ENCODE measurements at regions not wholly inside any gene's neighbourhood (a gene's known extent, or its start where the extent isn't known, plus 50 kb on each side); places are given as distances from the start of the nearest gene placed in this dataset.

- ATAC-seq, result no peak
Observed at GRCh38 chr2:75798569-75798968, 87.9 kb upstream of the GCFC2 start.

- ATAC-seq, result no peak
Observed at GRCh38 chr2:75792996-75793395, 82.3 kb upstream of the GCFC2 start.

- no peak for ATAC-seq
Observed at GRCh38 chr2:75792146-75792545, 81.4 kb upstream of the GCFC2 start.

DNA sequence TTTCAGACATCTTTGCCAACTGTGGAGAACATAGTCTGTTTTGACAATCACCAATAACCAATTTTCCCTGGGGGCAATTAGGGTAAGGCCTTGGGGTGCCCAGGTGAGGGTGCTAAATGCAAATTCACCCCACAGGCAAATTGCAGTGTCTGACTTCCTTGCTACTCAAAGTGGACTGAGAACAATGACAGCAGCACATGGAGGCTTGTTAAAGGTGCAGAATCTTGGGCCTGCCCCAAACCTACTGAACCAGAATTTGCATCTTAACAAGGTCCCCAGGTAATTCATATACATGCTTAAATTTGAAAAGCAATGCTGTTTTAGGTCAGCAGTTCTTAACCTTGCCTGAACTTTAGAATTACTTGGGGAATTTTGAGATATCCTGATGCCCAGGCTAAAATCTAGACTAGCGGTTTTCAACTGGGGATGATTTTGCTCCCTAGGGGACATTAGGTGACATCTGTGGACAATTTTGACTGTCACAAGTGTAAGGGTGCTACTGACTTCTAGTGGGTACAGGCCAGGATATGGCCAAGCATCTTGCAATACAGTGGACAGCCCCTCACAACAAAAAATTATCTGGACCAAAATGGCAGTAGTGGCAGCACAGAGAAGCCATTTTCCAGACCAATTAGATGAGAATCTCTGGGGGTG, 80.2 kb upstream of the GCFC2 start:
- no peak for ATAC-seq

DNA sequence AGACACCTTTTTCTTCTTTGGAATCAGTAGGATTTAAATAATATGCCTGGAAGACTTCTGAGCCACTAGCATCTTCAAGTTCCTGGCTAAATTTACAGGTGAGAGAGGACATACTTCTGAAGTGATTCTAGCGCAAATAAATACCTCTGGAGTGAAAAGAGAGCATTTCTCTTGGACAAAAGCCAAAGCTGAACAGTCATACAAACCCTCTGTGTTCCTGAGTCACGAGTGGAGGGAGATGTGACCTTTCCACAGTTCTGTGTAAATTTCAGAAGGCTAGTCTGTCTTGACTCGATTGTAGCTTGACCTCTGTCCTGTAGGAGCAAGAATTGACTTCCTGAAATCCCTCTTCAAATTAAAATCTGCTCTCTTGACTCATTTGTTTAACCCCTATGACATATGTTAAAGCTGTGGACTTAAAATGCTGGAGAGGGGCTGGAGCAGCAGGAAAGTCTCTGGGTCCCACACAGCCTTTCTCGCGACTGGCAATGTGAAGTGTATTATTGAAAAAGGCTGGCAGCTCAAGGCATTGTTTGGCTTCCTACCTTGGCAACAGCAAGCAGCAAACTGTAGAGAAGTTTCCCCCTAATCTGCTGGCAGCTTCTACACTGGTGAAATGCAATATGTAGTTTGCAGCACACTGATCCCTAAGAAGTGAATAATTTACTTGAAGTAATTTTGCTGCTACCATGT, 79.6 kb upstream of the GCFC2 start:
- no peak for ATAC-seq

- no peak for ATAC-seq
Observed at GRCh38 chr2:75788902-75789301, 78.2 kb upstream of the GCFC2 start.

DNA sequence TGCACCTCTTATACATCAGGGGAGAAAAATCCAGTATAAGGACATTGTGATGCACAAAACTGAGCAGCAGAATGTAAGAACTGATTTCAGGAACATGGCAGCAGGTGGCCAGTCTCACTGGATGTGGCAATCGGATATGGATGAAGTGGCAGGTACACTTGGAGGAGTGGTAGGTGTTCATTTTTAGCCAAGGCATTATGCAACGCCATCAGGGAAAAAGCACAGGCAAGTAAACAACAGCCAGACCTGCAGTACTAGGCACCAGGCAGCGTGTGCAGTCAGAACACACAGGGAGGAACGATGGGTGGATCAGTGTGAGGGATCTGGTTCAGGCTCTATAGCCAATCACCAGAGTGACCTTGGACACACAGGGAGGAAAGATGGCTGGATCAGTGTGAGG, 77.4 kb upstream of the GCFC2 start:
- ATAC-seq, result no peak

DNA sequence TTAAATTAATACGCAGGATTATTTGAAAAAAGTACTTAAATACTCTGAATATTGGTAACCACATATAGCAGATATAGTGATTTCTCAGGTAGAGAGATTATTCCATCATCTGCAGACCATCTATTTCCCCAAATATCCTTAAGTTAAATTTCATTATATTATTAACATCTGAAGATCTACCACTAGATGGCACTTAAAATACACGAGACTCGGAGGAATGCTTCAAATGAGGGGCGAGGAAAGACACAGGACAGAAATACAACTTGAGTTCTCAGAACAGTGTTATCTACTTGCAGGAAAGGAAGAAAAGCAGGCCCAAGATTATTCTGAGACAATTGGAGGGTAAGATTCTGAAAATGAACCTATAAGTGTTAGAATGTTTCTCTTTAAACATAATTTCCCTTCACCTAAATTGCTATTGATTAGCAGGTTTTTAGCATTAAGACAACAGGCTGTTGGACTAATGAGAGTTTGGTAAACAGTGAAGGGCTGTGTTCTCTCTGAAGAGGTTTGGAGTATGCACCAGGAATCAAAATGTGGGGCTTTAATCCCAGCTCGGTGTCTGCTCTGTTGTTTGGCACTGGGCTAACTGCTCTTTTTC, 76.9 kb upstream of the GCFC2 start:
- no peak for ATAC-seq

DNA sequence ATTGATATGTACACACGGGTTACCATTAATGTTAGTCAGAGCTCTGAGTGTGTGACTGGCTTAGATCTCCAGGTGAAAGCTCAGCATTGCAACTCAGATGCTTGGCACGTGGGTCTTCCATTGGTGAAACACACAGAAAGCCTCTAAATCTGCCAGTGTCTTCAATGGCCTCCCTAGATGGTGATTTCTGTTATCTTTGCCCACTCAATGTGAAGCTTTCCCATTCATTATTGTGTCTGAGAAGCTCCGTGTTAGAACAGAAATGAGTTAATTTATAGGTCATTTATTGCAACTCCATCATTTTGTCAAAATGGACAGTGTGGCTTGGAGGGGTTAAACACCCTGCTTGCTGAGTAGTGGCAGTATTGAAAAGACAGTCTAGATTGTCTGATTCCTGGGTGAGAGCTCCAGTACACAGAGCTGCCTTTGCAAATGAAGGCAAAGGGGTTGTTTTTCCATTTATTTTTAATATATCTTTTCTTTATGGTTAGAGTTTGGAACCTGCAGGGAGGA, 64.7 kb upstream of the GCFC2 start:
- ATAC-seq, result no peak

DNA sequence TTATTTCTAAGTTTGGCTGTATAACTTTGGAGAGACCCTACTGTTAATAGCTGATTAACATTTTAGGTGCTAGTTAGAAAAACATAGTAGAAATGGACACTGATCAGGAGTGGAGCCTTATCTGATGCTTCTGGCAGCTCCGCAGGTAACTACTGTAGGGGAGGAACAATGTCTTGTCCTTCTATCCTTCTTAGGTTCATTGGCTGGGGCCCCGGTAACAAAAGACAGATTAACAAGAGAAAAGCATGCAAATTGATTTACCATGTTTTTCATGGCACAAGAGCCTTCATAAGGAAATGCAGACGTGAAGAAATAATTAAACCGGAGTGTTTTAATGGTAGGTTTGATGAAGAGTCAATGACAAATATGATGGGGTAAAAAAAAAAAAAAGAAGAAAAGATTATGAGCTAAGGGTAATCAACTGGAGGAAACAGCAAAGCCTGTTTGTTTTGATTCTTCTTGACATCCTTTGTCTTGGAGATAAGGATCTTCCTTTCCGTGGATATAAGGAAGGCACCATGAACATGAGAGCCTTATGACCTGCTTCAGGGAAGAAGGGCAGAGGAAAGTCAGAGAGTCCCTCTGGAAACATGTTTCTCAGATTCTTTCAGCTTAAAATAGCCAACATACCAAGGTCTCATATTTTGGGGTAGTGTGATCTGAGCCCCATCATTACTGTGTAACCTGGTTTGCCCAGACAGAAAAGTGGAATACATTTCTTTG, 62.4 kb upstream of the GCFC2 start:
- ATAC-seq, result no peak

DNA sequence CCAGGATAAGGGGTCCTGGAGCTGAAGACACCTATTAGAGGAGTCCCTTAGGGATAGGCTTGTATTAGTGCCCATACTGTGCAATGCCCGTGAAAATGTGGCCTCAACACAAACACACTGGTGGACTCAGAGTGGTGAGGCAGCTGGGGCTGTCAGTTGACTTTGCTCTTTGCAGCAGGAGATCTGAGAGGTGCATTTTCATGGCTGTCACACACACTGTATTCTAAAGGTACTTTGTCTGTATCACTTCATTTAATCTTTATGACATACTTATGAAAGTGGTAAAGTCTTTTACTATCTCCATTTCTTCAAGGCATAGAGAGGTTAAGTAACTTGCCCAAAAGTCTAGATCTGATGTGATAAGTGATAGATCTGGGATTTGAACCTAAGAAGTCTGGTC, 55.1 kb upstream of the GCFC2 start:
- no peak for ATAC-seq

- no peak for ATAC-seq
Observed at GRCh38 chr2:75764611-75765010, 53.9 kb upstream of the GCFC2 start.

All from activated CD4-positive, CD25-positive, alpha-beta regulatory T cell treated with anti-CD3 and anti-CD28 coated beads, Interleukin-2, amount 50 U/mL, for 24 hours (primary cell).